ENCODE measurements at regions not wholly inside any gene's neighbourhood (a gene's known extent, or its start where the extent isn't known, plus 50 kb on each side); places are given as distances from the start of the nearest gene placed in this dataset.
"Not testable (repeated sequence)": the region's sequence is repeated elsewhere in the genome, so short reads cannot be mapped to it uniquely, and the experiment has no call there.

DNA sequence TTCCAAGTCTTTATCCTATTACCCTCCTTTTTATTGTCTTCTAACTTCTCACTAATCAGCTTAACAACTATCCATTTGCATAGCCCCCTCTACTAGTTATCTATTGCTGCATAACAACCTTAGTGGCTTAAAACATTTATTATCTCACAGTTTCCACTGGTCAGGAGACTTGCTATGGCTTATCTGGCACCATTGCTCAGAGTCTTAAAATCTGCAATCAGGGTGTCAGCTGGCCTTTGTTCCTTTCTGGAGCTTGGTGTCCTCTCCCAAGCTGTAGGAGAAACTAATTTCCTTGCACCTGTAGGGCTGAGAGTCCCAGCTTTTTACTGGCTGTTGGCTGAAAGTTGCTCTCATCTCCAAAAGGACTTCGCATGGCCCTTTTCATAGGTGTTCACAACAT is 137.0 kb upstream of the SMIM31 start:
- no peak for DNase-seq

DNA sequence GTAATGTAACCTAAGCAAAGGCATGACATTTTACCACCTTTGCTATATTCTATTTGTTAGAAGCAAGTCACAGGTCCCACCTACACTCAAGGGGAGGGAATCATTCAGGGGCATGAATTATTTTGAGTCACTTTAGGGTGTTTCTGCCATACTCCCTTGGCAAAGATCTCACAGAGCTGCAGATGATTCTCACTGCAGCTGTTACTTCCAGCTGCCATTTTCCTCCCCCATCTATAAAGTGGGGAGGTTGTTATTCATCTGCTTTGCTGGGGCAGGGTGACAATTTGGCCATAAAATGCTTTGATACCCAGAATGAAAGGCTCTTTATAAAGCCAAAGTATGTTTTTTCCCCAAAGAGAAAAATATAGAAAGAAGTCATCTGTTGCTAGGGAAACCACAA is 136.5 kb upstream of the SMIM31 start:
- DNase-seq = no peak

DNA sequence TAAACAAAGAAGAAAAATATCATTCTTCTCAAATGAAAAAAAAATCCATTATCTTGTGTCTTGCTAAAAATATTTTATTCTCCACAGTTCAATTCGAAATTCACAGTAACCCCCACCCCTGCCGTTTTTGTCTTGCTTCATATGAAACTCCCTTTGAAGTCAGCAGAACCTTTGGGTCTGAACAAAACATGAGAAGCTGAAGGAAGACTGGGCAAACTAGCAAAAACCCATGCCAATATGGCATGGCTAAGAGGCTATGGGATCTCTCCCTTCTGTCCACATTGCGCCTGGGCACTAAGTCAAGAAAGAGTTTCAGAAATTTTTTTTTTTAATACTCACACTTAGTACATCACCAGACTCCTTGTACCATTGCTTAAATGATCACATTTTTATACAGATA is 136.0 kb upstream of the SMIM31 start:
- no peak for DNase-seq

DNA sequence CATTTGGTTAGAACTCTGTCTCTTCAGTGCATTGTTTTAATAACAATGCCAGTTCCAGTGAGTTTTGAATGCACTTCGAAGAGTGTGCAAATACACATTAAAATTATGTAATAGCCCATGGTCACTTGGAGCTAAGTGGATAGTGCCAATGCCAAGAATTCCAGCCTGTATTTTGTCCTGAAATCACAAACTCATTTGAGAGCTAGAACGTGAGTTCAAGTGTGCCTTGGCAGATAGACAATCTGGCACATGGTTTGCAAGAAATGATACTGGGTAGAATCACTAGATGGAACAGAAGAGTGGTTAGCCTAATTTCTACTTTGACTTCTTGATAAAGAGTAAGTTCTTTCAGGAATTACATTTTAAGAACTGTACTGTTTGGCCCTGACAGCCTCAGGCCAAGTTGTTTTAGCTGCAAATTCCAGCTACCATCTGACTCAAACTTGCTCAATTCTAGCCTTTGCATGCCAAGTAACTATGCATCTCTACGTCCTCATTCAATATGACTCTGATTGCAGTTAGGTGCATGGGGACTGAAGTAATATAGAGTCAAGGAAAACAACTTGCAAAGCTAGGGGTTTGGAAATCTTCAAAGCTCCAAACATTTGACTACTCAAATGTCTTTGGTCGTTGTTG is 131.9 kb upstream of the SMIM31 start:
- no peak for DNase-seq

DNA sequence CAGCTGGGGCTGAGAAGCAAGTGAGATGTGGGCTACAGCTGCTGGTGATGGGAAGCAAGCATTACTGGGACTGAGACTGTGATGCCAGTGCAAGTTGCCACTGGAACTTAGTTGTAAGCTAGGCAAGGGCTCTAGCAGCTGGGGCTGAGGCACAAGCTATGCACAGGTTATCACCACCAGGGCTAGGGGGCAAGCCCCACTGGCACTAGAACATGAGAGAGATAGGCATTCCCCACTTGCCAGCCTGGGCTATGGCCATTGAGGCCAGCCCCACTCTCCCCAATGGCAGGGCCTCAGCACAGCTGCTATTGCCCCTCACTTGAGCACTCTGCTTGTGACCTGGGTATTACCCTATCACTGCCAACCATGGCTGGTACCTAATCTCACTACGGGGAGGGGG is 130.8 kb upstream of the SMIM31 start:
- no peak for DNase-seq

DNA sequence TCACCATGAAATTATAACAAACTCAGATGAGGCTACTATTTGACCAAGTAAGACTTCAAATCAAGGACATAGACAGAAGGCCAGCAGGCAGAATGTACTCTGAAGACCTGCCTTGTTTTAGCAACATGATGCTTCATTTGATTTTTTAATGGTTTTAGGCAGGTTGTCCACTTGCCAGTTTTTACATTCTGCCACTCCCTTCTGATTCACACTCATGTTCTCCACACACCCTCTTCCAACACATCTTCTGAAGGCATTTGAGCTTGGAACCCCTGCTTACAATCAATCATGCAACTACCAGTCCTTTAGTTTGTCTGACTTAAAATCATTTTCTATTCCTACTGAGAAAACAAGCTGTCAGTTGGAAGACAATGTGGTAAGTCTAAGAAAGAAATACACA is 114.9 kb upstream of the SMIM31 start:
- no peak for DNase-seq

DNA sequence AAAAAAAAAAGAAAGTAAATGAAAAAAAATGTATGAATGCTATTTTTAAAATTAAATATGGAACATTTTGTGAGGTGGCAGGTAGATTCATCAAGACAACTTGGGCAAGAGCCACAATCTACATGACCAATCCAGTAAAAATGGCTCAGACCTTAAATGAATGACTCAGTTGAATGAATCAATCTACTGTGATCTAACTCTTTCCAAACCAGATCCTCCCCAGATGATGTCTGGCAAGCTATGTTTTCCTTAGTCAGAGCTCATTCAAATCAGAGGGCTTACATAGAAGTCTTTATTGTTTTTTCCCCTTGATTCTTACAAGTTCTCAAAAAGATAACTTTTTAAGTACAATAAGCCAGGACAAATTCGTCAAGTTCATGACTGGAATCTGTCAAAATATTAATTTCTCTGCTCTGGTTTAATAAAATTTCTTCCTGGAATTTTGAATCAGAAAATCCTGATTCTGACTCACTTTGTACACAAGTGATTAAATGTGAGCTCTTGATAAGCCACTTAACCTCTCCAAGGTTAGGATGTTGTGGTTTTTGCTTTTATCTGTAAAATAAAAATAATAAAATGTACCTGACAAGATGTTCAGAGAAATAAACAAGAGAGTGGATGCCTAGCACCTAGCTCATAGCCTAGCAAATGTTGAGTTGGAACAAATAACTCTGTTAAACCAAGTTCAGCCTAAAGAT is 105.6 kb upstream of the SMIM31 start:
- no peak for DNase-seq

DNA sequence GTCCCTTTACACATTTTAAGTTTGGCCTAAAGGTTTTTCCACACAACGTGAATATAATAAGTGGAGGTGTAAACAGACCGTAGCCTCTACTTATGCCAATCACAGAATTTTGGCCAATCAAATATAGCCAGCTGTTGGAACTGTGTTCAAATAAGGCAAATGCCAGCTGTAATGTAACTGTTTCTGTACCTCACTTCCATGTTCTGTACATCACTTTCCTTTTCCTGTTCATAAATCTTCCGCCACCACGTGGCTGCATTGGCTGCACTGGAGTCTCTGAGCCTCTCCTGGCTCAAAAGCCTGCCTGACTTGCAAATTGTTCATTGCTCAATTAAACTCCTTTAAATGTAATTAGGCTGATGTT is 105.1 kb upstream of the SMIM31 start:
- DNase-seq = no peak

DNA sequence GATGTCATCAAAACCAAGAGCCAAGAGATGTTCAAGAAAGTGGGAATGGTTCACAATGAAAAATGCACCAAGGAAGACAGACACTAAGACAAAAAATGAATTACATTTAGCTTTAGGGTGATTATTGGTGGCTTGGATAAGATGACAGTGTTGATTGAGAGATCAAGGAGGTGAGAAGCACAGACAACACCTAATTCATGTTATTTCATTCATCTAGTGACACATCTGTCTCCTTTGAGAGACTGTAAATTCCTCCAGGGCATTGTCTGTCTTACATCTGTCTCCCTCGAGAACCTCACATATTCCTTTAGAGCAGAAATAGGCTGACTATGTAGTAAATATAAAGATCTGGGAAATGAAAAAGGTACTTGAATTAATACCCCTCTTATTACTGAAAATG is 94.2 kb upstream of the SMIM31 start:
- DNase-seq = no peak

DNA sequence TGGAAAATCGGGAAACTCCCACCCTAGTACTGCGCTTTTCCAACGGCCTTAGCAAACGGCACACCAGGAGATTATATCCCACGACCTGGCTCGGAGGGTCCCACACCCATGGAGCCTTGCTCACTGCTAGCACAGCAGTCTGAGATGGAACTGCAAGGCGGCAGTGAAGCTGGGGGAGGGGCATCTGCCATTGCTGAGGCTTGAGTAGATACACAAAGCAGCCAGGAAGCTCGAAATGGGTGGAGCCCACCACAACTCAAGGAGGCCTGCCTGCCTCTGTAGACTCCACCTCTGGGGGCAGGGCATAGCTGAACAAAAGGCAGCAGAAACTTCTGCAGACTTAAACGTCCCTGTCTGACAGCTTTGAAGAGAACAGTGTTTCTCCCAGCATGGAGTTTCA is 77.8 kb upstream of the SMIM31 start:
- not testable (repeated sequence) for DNase-seq

DNA sequence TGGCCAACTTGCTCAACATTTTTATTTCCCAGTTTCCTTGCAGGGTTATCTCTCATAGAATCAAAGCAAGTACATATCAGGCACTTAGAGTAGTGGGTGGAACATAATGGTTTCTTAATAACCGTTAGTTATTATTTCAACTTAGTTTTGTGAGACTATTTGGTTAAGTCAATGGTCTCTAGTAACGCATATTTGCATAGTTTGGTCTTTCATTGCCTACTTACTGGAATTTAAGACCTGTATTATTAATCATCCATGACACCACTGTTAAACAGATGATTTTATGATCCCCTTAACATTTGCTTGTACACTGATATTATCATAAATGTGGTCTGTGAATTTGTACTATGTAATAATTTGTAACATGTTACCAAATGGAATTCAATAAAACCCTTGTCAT is 70.9 kb upstream of the SMIM31 start:
- no peak for DNase-seq

DNA sequence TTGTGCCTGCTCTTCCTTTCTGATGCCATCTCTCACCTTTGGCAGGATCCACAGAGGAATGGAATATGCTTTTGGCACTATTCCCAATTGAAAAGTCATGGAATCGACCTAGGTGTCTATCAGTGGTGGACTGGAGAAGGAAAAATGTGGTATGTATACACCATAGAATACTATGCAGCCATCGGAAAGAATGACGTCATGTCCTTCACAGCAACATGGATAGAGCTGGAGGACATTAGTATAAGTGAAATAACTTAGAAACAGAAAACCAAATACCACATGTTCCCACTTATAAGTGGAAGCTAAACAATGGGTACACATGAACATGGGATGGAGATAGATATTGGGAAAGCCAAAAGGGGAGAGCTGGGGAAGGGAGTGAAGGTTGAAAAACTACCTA is 58.3 kb upstream of the SMIM31 start:
- DNase-seq = no peak

DNA sequence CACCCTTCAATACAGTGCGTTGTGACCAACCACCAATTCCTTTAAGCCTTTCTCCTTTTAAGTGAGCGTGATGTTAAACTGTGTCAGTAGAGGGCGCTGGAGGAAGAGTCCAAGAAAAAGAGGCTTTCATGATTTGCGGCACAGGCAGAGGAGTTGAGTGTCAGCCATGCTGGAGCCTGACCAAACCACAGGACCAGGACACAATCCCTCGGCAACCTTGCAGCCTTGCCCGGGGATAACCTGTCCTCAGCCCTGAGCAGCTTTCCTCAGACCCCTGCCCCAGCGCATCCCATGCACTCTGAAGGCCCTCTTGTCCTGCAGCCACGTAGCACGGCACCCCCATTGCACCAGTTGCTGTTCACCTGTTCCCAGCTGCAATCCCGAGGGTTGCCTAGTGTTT is 53.5 kb upstream of the SMIM31 start:
- no peak for DNase-seq

DNA sequence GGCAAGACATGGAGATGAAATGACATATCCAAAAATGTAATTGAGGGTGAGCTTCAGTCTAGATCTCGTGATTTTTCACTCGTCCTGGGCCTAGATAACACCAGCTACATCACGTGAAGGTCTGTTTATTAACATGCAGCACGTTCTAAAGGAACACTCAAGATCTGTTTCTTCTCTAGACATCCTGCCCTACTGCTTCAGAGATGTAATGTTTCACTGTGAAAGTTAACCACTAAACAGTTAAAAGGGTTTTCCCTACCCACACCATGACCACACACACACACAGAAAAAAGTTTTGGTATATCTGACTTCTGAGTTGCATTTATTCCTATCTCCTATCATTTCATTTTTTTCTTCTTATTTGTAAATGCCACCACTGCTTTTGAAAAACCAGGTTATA is 52.3 kb upstream of the SMIM31 start:
- DNase-seq = no peak
